AG10803 (cell line): ENCODE measurements at regions not wholly inside any gene's neighbourhood (a gene's known extent, or its start where the extent isn't known, plus 50 kb on each side); places are given as distances from the start of the nearest gene placed in this dataset.

Experiments
- DNase-seq: peaks from one replicate; pipeline ENCODE4 v3.0.0; 2010; ENCODE audit warnings: low read depth
- H3K4me3 ChIP-seq: 2 replicates; pipeline ENCODE4 v1.5.1; 2011; ENCODE audit warnings: mild to moderate bottlenecking, low read length, control low read depth
- TF ChIP-seq, protein P1 (sequence below): conservative IDR thresholded peaks from 2 replicates; pipeline ENCODE4 v1.5.1; 2011; ENCODE audit warnings: mild to moderate bottlenecking, low read length, control low read depth, inconsistent platforms

DNA sequence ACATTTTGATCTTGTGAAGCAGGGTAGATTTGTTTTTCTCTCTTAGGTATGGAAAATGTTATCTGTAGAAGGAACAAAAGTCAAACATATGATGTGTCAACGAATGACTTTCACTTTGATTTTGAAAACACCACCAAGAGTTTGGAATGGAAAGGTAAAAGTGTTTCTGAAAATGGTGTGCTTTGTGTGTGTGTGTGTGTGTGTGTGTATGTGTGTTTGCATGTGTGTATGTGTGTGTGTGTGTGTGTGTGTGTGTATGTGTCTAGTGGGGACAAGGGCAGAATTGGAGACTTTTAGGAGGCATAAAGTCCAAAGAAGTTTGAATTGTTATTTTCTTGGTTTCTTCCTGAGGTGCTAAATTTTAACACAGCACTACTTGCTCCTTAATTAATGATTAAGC, 115.4 kb upstream of the PRKCQ start:
- DNase-seq = no peak
- H3K4me3 ChIP-seq = no peak overlapping the region
- TF ChIP-seq, protein P1, sequence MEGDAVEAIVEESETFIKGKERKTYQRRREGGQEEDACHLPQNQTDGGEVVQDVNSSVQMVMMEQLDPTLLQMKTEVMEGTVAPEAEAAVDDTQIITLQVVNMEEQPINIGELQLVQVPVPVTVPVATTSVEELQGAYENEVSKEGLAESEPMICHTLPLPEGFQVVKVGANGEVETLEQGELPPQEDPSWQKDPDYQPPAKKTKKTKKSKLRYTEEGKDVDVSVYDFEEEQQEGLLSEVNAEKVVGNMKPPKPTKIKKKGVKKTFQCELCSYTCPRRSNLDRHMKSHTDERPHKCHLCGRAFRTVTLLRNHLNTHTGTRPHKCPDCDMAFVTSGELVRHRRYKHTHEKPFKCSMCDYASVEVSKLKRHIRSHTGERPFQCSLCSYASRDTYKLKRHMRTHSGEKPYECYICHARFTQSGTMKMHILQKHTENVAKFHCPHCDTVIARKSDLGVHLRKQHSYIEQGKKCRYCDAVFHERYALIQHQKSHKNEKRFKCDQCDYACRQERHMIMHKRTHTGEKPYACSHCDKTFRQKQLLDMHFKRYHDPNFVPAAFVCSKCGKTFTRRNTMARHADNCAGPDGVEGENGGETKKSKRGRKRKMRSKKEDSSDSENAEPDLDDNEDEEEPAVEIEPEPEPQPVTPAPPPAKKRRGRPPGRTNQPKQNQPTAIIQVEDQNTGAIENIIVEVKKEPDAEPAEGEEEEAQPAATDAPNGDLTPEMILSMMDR = no peak

DNA sequence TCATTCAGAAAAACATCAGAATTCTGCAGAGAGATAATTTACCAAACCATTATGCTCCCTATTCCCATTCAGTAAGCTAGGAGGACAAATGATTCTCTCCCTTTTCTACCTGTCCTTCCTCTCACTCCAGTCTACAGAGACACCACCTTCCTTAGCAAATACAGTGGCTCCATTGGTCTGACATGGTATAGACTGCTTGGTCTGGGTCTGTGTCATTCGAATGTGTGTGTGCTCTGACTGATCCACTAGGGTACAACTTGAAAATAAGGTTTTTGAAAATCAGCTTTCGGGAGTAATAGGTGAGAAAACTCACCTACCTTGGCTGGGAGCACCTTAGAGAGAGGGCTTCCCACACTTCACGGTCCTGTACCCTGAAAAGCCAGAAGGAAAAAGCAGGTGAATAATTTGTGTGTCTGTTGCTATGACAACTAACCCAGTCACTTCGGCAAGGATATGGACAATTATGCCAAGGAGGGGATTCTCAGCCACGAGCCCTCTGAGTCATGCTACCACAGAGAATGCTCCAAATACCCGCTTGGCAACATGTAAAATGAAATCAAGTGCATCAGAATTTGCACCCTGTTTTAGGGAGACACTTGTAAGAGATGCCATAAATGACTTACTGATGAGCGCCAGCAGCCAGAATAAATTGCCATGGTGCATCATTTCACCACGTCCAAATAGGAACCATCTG, 114.5 kb upstream of the PRKCQ start:
- no peak overlapping the region for H3K4me3 ChIP-seq
- TF ChIP-seq, protein P1 = no peak
- DNase-seq = peak; percentile 28

GRCh38 chr10:6692856-6693255, 112.8 kb upstream of the PRKCQ start:
- TF ChIP-seq, protein P1 = no peak
- H3K4me3 ChIP-seq = no peak overlapping the region
- no peak for DNase-seq

GRCh38 chr10:6692103-6692502, 112.0 kb upstream of the PRKCQ start:
- DNase-seq = no peak
- no peak overlapping the region for H3K4me3 ChIP-seq
- TF ChIP-seq, protein P1 = no peak

- DNase-seq = no peak
- H3K4me3 ChIP-seq = no peak overlapping the region
- TF ChIP-seq, protein P1 = no peak
Observed at GRCh38 chr10:6689036-6689435, 109.0 kb upstream of the PRKCQ start.

- TF ChIP-seq, protein P1 = no peak
- no peak overlapping the region for H3K4me3 ChIP-seq
- no peak for DNase-seq
Observed at GRCh38 chr10:6680735-6681134, 100.7 kb upstream of the PRKCQ start.

DNA sequence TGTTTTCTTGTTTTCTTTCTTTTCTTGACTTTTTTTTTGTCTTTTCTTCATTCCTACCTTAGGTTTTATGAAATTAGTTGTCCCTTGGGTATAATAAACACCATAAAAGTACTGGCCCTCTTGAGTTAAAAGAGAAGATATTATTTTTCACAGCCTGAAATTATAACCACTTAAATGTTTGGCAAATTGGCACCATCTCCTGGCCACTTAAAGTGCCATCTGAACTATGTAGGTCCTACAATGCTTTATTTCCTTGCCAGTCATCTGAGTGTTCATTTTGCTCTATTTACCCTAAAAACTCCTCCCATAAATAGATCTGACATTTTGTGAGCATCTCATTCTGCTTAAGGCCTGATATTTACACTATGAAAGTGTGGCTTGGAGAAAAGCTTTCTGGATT, 98.9 kb upstream of the PRKCQ start:
- no peak for DNase-seq
- TF ChIP-seq, protein P1 = no peak
- H3K4me3 ChIP-seq = no peak overlapping the region
